KMS-11 (cell line): ENCODE measurements at regions not wholly inside any gene's neighbourhood (a gene's known extent, or its start where the extent isn't known, plus 50 kb on each side); places are given as distances from the start of the nearest gene placed in this dataset.

Experiments
- H2AFZ ChIP-seq: fragments of 200-600 bp; sonication (generic); 2 replicates; pipeline ENCODE4 v1.6.1; 2016; ENCODE audit warnings: antibody characterized with exemption, mixed run types, low read depth
- H3K27ac ChIP-seq: fragments of 200-600 bp; sonication (generic); 2 replicates; pipeline ENCODE4 v1.6.1; 2016; ENCODE audit warnings: mild to moderate bottlenecking, mixed run types
- H3K27me3 ChIP-seq: fragments of 200-600 bp; sonication (generic); 2 replicates; pipeline ENCODE4 v1.6.1; 2017; ENCODE audit warnings: mild to moderate bottlenecking, low read depth, mixed run types, moderate library complexity; ENCODE audit not compliant: insufficient read depth
- H3K36me3 ChIP-seq: fragments of 200-600 bp; sonication (generic); 2 replicates; pipeline ENCODE4 v1.6.1; 2017; ENCODE audit warnings: mild to moderate bottlenecking, mixed run types; ENCODE audit not compliant: insufficient read depth
- H3K4me1 ChIP-seq: fragments of 200-600 bp; sonication (generic); 2 replicates; pipeline ENCODE4 v1.6.1; 2016; ENCODE audit warnings: mild to moderate bottlenecking, low read depth, mixed run types; ENCODE audit not compliant: poor library complexity, severe bottlenecking
- H3K4me2 ChIP-seq: fragments of 200-600 bp; sonication (generic); 2 replicates; pipeline ENCODE4 v1.7.0; 2016; ENCODE audit warnings: mild to moderate bottlenecking, mixed run types
- H3K4me3 ChIP-seq: fragments of 200-600 bp; sonication (generic); IDR thresholded peaks from 2 replicates; pipeline ENCODE4 v1.6.1; 2017; ENCODE audit warnings: low read depth, low read length, mixed read lengths; ENCODE audit not compliant: insufficient read depth
- H3K79me2 ChIP-seq: fragments of 200-600 bp; sonication (generic); 2 replicates; pipeline ENCODE4 v1.6.1; 2016; ENCODE audit warnings: low read depth, mixed run types; ENCODE audit not compliant: insufficient read depth
- H3K9ac ChIP-seq: fragments of 200-600 bp; sonication (generic); 2 replicates; pipeline ENCODE4 v1.6.1; 2016; ENCODE audit warnings: mild to moderate bottlenecking, mixed run types
- H4K20me1 ChIP-seq: fragments of 200-600 bp; sonication (generic); 2 replicates; pipeline ENCODE4 v1.6.1; 2016; ENCODE audit warnings: mild to moderate bottlenecking, mixed run types; ENCODE audit not compliant: insufficient read depth
- TF ChIP-seq, protein P1 (sequence below): fragments of 200-600 bp; sonication (generic); conservative IDR thresholded peaks from 2 replicates; pipeline ENCODE4 v1.6.1; 2017; ENCODE audit warnings: low read depth, mild to moderate bottlenecking, antibody characterized with exemption, low read length, moderate library complexity, mixed read lengths

DNA sequence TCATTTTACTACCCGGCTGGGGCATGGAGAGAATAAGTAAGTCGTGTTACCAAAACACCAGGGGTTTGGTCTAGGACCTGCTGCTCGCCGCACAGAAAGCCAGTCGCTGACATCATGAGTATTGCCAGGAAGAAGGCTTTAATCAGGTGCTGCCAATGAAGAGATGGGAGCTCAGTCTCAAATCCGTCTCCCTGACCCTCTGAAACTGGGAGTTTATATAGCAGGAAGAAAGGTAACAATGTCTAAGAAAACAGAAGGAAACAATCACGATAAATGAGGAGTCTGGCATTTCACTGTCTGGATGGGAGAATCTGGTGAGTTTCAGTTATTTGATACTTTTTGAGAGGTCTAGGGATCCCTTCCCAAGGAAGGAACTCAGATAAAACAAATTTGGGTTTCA lies 437.9 kb upstream of the JARID2 start:
- Histone ChIP-seq H3K4me1 (peaks cover 26% of the 10 kb centered on the region), H3K4me3 (no peak overlapping the region), H3K27ac (no peak overlapping the region), H3K27me3 (no peaks in the 10 kb centered on the region), H3K4me2 (no peak overlapping the region), H4K20me1 (no peaks in the 10 kb centered on the region), H3K9ac (no peak overlapping the region), H3K79me2 (no peaks in the 10 kb centered on the region), H3K36me3 (no peaks in the 10 kb centered on the region), H2AFZ (no peak overlapping the region)
- TF ChIP-seq, protein P1, sequence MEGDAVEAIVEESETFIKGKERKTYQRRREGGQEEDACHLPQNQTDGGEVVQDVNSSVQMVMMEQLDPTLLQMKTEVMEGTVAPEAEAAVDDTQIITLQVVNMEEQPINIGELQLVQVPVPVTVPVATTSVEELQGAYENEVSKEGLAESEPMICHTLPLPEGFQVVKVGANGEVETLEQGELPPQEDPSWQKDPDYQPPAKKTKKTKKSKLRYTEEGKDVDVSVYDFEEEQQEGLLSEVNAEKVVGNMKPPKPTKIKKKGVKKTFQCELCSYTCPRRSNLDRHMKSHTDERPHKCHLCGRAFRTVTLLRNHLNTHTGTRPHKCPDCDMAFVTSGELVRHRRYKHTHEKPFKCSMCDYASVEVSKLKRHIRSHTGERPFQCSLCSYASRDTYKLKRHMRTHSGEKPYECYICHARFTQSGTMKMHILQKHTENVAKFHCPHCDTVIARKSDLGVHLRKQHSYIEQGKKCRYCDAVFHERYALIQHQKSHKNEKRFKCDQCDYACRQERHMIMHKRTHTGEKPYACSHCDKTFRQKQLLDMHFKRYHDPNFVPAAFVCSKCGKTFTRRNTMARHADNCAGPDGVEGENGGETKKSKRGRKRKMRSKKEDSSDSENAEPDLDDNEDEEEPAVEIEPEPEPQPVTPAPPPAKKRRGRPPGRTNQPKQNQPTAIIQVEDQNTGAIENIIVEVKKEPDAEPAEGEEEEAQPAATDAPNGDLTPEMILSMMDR: no peak

DNA sequence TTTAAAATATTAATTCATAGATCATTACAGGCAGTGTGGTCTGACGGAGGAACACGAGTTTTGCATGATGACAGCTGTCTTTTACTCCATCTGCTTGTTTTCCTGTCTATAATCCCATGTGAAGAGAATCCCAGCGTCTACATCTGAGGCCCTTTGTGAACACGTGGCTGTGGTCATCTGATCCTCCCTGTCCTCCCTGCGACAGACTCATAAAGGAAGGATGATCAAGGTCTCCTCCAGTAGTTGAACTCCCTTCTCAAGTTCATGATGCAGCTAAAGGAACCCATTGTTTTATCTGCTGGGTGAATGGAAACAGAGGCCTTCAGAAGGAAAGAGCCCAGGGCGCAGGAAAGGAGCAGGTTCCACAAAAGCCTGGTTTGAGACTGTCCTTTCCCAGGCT lies 435.8 kb upstream of the JARID2 start:
- Histone ChIP-seq H2AFZ (no peak overlapping the region), H3K4me3 (no peak overlapping the region), H3K27me3 (no peaks in the 10 kb centered on the region), H3K4me1 (peaks cover 5% of the 10 kb centered on the region), H3K27ac (no peak overlapping the region), H3K79me2 (no peaks in the 10 kb centered on the region), H3K36me3 (no peaks in the 10 kb centered on the region), H3K4me2 (no peak overlapping the region), H4K20me1 (no peaks in the 10 kb centered on the region), H3K9ac (no peak overlapping the region)
- TF ChIP-seq, protein P1: no peak

DNA sequence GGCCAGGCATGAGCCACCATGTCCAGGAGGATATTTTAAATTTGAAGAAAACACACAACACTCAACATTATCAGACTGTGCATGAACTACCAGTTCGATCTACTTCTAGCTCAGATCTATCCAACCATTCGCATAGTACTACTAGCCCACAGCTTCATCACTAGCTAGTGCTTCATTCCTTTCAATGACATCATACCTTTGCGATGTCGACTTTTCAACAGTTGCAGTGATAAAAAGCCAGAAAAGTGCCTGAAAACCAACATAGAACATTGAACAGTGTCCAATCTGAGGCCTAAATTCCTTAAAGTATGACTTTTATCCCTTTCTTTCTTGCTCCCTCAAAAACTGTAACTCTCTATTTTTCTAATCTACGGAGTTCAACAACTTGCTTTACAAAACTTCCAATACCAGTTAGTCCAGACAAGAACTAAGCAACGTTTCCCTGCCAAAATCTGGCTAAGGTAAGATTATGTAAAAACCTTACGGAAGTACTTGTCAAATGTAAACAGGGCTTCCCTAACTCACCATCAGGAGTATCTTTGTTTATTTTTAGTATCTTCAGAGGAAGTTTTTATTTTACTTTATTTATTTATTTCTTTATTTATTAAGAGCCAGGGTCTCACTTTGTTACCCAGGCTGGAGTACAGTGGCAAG lies 434.0 kb upstream of the JARID2 start:
- TF ChIP-seq, protein P1: no peak
- no peak overlapping the region for H3K4me3 ChIP-seq
- no peak overlapping the region for H3K27ac ChIP-seq
- H3K36me3 ChIP-seq: no peaks in the 10 kb centered on the region
- H3K4me1 ChIP-seq: no peaks in the 10 kb centered on the region
- H3K9ac ChIP-seq: no peak overlapping the region
- no peaks in the 10 kb centered on the region for H3K27me3 ChIP-seq
- no peaks in the 10 kb centered on the region for H4K20me1 ChIP-seq
- no peaks in the 10 kb centered on the region for H3K79me2 ChIP-seq
- H3K4me2 ChIP-seq: no peak overlapping the region
- H2AFZ ChIP-seq: no peak overlapping the region

DNA sequence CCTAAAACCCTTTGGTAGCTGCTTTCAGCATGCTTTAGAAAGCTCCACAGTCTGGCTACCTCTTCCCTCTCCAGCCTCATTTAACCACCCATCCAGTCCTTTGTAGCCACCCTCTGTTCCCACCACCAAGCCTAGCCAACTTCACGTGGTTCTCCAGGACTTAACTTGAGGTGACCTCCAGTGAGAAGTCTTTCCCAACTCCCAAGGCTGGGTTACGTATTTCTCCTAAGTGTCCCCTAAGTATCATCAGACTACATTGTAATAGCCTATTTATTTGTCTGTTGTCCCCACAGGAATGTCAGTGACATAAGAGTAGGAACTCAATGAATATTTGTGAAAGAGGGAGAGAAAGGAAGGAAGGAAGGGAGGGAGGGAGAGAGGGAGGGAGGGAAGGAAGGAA lies 431.9 kb upstream of the JARID2 start:
- H3K27ac ChIP-seq: no peak overlapping the region

More for the DNA sequence above, 431.9 kb upstream of the JARID2 start:
- H3K27me3 ChIP-seq: no peaks in the 10 kb centered on the region
- no peak overlapping the region for H3K4me3 ChIP-seq
- no peaks in the 10 kb centered on the region for H4K20me1 ChIP-seq
- no peaks in the 10 kb centered on the region for H3K4me1 ChIP-seq
- no peak overlapping the region for H3K9ac ChIP-seq
- no peaks in the 10 kb centered on the region for H3K79me2 ChIP-seq
- TF ChIP-seq, protein P1: no peak
- no peak overlapping the region for H3K4me2 ChIP-seq
- H2AFZ ChIP-seq: no peak overlapping the region
- H3K36me3 ChIP-seq: no peaks in the 10 kb centered on the region
